ENCODE measurements at regions not wholly inside any gene's neighbourhood (a gene's known extent, or its start where the extent isn't known, plus 50 kb on each side); places are given as distances from the start of the nearest gene placed in this dataset.

- intact Hi-C loops (cut with DNase I) = no loop called here
- no peak overlapping the region for H3K4me3 ChIP-seq
- no peak overlapping the region for H3K27ac ChIP-seq
- no peaks in the 10 kb centered on the region for H3K4me1 ChIP-seq
- no peaks in the 10 kb centered on the region for H3K36me3 ChIP-seq
- no peak for TF ChIP-seq POLR2A (IDR thresholded peaks at IDR 0.05)
- TF ChIP-seq CTCF (IDR thresholded peaks at IDR 0.05) = no peak
- WGBS (ENCODE audit: insufficient coverage, low coverage, low lambda C conversion rate, missing lambda C conversion rate) = 42% methylated on average over 4 of the region's 4 CpGs
- DNase-seq (no peak), ATAC-seq (no peak)
- H3K27me3 ChIP-seq = no peaks in the 10 kb centered on the region
- no peaks in the 10 kb centered on the region for H3K9me3 ChIP-seq
Observed at GRCh38 chr5:107155707-107156106, 515.0 kb downstream of the EFNA5 start.

- H3K4me3 ChIP-seq = no peak overlapping the region
- DNase-seq (no peak), ATAC-seq (no peak)
- intact Hi-C loops (cut with DNase I) = no loop called here
- TF ChIP-seq POLR2A (IDR thresholded peaks at IDR 0.05) (no peak), CTCF (IDR thresholded peaks at IDR 0.05) (no peak)
- no peaks in the 10 kb centered on the region for H3K27me3 ChIP-seq
- H3K9me3 ChIP-seq = no peaks in the 10 kb centered on the region
- WGBS (ENCODE audit: insufficient coverage, low coverage, low lambda C conversion rate, missing lambda C conversion rate) = 84% methylated on average over 6 of the region's 6 CpGs
- H3K4me1 ChIP-seq = no peaks in the 10 kb centered on the region
- H3K27ac ChIP-seq = no peak overlapping the region
- no peaks in the 10 kb centered on the region for H3K36me3 ChIP-seq
Observed at GRCh38 chr5:107154593-107154992, 516.1 kb downstream of the EFNA5 start.

GRCh38 chr5:107153283-107153682, 517.5 kb downstream of the EFNA5 start:
- no peak for ATAC-seq
- H3K4me1 ChIP-seq = no peaks in the 10 kb centered on the region
- intact Hi-C loops (cut with DNase I) = no loop called here

GRCh38 chr5:107149243-107150005, 521.3 kb downstream of the EFNA5 start:
- H3K27ac ChIP-seq = no peak overlapping the region
- intact Hi-C loops (cut with DNase I) = no loop called here
- WGBS (ENCODE audit: insufficient coverage, low coverage, low lambda C conversion rate, missing lambda C conversion rate) = 23% methylated on average over 3 of the region's 3 CpGs

More at GRCh38 chr5:107153283-107153682, 517.5 kb downstream of the EFNA5 start:
- WGBS (ENCODE audit: insufficient coverage, low coverage, low lambda C conversion rate, missing lambda C conversion rate) = 21% methylated on average over 2 of the region's 2 CpGs
- H3K9me3 ChIP-seq = no peaks in the 10 kb centered on the region
- DNase-seq = no peak
- no peak overlapping the region for H3K4me3 ChIP-seq
- no peaks in the 10 kb centered on the region for H3K27me3 ChIP-seq
- TF ChIP-seq POLR2A (IDR thresholded peaks at IDR 0.05) (no peak), CTCF (IDR thresholded peaks at IDR 0.05) (no peak)
- no peaks in the 10 kb centered on the region for H3K36me3 ChIP-seq
- no peak overlapping the region for H3K27ac ChIP-seq

More at GRCh38 chr5:107149243-107150005, 521.3 kb downstream of the EFNA5 start:
- no peak overlapping the region for H3K4me3 ChIP-seq
- H3K27me3 ChIP-seq = no peaks in the 10 kb centered on the region
- H3K4me1 ChIP-seq = no peaks in the 10 kb centered on the region
- no peaks in the 10 kb centered on the region for H3K36me3 ChIP-seq
- TF ChIP-seq POLR2A (IDR thresholded peaks at IDR 0.05) (no peak), CTCF (IDR thresholded peaks at IDR 0.05) (no peak)
- DNase-seq (no peak), ATAC-seq (no peak)
- no peaks in the 10 kb centered on the region for H3K9me3 ChIP-seq

All from right lobe of liver (tissue), 6 donors.